ENCODE measurements at regions not wholly inside any gene's neighbourhood (a gene's known extent, or its start where the extent isn't known, plus 50 kb on each side); places are given as distances from the start of the nearest gene placed in this dataset.

GRCh38 chr11:90867416-90867815 lies 644.6 kb upstream of the CHORDC1 start:
- DNase-seq (ENCODE audit: low read depth, low spot score) = no peak
- intact Hi-C loops (cut with micrococcal nuclease; ENCODE audit: unreplicated experiment) (no loop called here), in situ Hi-C loops (cut with HindIII; ENCODE audit: low pct_unique_long_range_greater_than_20kb, low sequenced_read_pairs) (no loop called here)
- TF ChIP-seq REST (IDR thresholded peaks at IDR 0.05; ENCODE audit: insufficient read depth in 1 of 2, low read depth in 2 of 2, low read length in 1 of 2) = no peak
- TF ChIP-seq, protein P1, sequence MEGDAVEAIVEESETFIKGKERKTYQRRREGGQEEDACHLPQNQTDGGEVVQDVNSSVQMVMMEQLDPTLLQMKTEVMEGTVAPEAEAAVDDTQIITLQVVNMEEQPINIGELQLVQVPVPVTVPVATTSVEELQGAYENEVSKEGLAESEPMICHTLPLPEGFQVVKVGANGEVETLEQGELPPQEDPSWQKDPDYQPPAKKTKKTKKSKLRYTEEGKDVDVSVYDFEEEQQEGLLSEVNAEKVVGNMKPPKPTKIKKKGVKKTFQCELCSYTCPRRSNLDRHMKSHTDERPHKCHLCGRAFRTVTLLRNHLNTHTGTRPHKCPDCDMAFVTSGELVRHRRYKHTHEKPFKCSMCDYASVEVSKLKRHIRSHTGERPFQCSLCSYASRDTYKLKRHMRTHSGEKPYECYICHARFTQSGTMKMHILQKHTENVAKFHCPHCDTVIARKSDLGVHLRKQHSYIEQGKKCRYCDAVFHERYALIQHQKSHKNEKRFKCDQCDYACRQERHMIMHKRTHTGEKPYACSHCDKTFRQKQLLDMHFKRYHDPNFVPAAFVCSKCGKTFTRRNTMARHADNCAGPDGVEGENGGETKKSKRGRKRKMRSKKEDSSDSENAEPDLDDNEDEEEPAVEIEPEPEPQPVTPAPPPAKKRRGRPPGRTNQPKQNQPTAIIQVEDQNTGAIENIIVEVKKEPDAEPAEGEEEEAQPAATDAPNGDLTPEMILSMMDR (IDR thresholded peaks at IDR 0.05) = no peak
- TF ChIP-seq TCF7L2 (IDR thresholded peaks at IDR 0.05; ENCODE audit: low read depth, low read length) = no peak
- TF ChIP-seq POLR2AphosphoS5 (IDR thresholded peaks at IDR 0.05; ENCODE audit: low read depth, low read length) = no peak
- TF ChIP-seq SIN3A (IDR thresholded peaks at IDR 0.05; ENCODE audit: borderline replicate concordance, insufficient read depth, low read depth, low read length) = no peak
- no TSS peak for BruUV-seq (replicated peaks)
- Histone ChIP-seq H3K36me3 (ENCODE audit: control insufficient read depth, insufficient read depth, low read length) (no peaks in the 10 kb centered on the region), H3K27ac (ENCODE audit: low read length) (no peak overlapping the region), H3K4me3 (ENCODE audit: low read depth in 2 of 2, low read length in 2 of 2) (no peak overlapping the region), H3K27me3 (ENCODE audit: control insufficient read depth, insufficient read depth, low read length) (no peaks in the 10 kb centered on the region), H3K9me3 (ENCODE audit: control insufficient read depth, insufficient read depth, low read depth, low read length) (peaks cover 4% of the 10 kb centered on the region; the same call in 1 of the 2 replicates), H3K4me1 (ENCODE audit: control insufficient read depth, insufficient read depth, low read length) (no peaks in the 10 kb centered on the region)
- ChIA-PET CTCF (no interaction called here), POLR2A (no interaction called here)
- no peak for ATAC-seq

GRCh38 chr11:90856790-90857189 lies 633.9 kb upstream of the CHORDC1 start:
- ATAC-seq = no peak
- ChIA-PET CTCF (no interaction called here), POLR2A (no interaction called here)
- in situ Hi-C loops (cut with HindIII; ENCODE audit: low pct_unique_long_range_greater_than_20kb, low sequenced_read_pairs) (no loop called here), intact Hi-C loops (cut with micrococcal nuclease; ENCODE audit: unreplicated experiment) (no loop called here)
- no TSS peak for BruUV-seq (replicated peaks)
- Histone ChIP-seq H3K27ac (ENCODE audit: low read length) (no peak overlapping the region), H3K27me3 (ENCODE audit: control insufficient read depth, insufficient read depth, low read length) (no peaks in the 10 kb centered on the region), H3K4me3 (ENCODE audit: low read depth in 2 of 2, low read length in 2 of 2) (no peak overlapping the region), H3K36me3 (ENCODE audit: control insufficient read depth, insufficient read depth, low read length) (no peaks in the 10 kb centered on the region), H3K4me1 (ENCODE audit: control insufficient read depth, insufficient read depth, low read length) (no peaks in the 10 kb centered on the region), H3K9me3 (ENCODE audit: control insufficient read depth, insufficient read depth, low read depth, low read length) (peaks cover 3% of the 10 kb centered on the region; the same call in 1 of the 2 replicates)
- no peak for DNase-seq (ENCODE audit: low read depth, low spot score)
- TF ChIP-seq SIN3A (IDR thresholded peaks at IDR 0.05; ENCODE audit: borderline replicate concordance, insufficient read depth, low read depth, low read length) (no peak), REST (IDR thresholded peaks at IDR 0.05; ENCODE audit: insufficient read depth in 1 of 2, low read depth in 2 of 2, low read length in 1 of 2) (no peak), POLR2AphosphoS5 (IDR thresholded peaks at IDR 0.05; ENCODE audit: low read depth, low read length) (no peak), TCF7L2 (IDR thresholded peaks at IDR 0.05; ENCODE audit: low read depth, low read length) (no peak)
- TF ChIP-seq, protein P1 (IDR thresholded peaks at IDR 0.05) = no peak
